GM21360 (cell line): ENCODE measurements at regions not wholly inside any gene's neighbourhood (a gene's known extent, or its start where the extent isn't known, plus 50 kb on each side); places are given as distances from the start of the nearest gene placed in this dataset.
"Not testable (repeated sequence)": the region's sequence is repeated elsewhere in the genome, so short reads cannot be mapped to it uniquely, and the experiment has no call there.

Experiments
- ATAC-seq: cut with Tn5 transposase; IDR thresholded peaks from one replicate; pipeline ENCODE4 v1.9.1; 2021; ENCODE audit warnings: mild to moderate bottlenecking, moderate library complexity; ENCODE audit not compliant: unreplicated experiment

DNA sequence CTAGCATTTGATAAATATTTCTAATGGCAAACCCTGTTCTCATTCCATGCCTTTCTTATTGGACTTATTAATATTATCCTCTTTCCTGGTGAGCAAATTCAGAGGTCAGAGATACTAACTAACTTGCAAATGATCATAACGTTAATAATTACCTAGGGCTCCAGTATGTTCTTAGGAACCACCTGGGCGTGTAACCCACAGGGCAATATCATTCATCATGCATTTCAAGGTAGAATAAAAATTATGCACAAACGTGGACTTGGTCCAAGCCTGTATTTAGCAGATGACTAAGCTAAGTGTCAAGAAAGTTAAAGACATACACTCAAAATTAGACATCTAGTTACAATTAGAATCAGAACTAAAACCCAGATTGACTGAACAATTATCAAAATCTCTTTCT is 850.1 kb downstream of the TRIML1 start:
- ATAC-seq, result no peak

DNA sequence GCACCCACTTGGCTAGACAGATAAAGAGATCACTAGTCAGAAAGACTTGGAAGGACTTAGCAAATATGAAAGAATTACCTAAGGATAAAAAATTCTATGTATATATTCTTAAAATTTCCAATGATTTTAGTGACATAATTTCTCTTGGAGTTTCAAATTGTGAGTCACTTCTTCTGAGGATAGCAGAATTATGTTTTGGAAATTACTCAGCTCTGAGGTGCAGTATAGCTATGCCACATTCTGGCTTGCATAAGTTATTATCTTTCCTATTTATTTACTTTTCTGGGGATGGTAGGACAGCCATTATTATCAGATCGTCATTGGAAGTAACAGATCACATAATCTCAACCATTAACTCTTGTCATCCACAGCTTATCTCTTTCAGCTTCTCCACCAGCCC is 853.5 kb downstream of the TRIML1 start:
- ATAC-seq, result no peak

DNA sequence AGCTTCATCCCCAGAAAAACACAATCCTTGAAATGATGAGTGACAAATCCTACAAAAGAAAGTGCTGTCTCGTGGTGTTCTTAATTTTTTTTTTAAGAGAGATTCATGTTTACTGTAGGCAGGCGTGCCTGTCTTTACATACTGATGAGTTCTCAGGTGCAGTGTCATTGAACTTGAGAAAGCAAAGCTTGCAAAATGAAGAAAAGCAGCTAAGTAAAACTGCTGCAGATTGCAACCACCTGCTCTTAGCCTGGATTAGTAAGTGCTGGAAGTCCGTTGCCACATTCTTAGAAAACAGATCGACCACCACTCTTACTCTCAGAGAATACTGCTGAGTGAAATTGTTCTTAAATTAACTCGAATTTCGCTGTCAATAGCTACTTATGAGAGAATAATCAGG is 854.6 kb downstream of the TRIML1 start:
- ATAC-seq, result no peak

GRCh38 chr4:189001283-189001970 is 862.2 kb downstream of the TRIML1 start:
- ATAC-seq, result no peak

DNA sequence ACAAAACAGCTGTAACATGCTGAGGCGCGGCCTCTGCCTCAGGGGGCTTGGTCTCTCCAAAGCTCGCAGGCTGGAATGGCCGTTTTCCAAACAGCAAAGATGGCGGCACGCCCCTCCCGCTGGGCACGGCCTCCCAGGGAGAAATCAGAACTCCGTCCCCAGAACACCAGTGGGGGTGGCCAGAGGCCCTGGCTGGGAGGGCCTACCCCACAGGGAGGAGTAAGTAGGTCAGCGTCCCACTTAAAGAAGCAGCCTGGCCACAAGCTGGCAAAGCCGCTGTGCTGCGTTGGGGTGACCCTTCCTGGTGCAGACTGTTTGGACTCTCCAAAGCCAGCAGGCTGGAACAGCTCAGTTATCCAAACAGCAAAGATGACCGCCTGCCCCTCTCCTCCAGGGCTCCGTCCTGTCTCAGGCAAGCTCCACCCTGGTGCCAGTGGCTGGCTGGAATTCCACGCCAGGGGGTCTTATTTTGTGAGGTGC is 862.8 kb downstream of the TRIML1 start:
- ATAC-seq, result no peak

- ATAC-seq, result no peak
These were observed 863.2 kb downstream of the TRIML1 start for GRCh38 chr4:189002475-189002874.

GRCh38 chr4:189010452-189011217 is 871.4 kb downstream of the TRIML1 start:
- not testable (repeated sequence) for ATAC-seq

GRCh38 chr4:189021831-189022230 is 882.6 kb downstream of the TRIML1 start:
- ATAC-seq, result no peak

DNA sequence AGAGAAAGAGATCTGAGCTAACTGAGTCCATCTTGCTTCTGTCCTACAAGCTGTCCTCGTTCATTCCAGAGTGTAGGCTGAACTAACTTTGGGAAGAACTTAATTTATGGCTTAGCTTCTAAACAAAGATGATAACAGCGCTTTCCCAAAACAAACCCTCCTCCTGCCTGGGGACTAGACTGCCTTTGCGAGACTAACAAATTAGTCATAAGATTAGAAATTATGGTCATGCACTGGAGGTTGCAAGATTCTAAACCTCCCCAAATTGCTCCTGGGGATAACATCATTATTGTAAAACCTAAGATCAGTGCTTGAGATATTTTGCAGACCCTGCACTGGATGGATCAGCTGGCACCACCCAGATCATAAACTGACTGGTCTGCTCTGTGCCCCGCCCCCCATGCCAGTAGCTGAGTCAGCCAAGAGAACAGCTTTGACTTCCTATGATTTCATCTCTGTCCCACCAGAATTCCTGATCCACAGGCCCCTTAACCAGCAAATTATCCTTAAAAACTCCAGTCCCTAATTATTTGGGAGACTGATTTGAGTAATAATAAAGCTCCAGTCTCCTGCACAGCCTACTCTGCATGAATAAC is 883.3 kb downstream of the TRIML1 start:
- no peak for ATAC-seq

GRCh38 chr4:189029976-189030504 is 890.8 kb downstream of the TRIML1 start:
- no peak for ATAC-seq

DNA sequence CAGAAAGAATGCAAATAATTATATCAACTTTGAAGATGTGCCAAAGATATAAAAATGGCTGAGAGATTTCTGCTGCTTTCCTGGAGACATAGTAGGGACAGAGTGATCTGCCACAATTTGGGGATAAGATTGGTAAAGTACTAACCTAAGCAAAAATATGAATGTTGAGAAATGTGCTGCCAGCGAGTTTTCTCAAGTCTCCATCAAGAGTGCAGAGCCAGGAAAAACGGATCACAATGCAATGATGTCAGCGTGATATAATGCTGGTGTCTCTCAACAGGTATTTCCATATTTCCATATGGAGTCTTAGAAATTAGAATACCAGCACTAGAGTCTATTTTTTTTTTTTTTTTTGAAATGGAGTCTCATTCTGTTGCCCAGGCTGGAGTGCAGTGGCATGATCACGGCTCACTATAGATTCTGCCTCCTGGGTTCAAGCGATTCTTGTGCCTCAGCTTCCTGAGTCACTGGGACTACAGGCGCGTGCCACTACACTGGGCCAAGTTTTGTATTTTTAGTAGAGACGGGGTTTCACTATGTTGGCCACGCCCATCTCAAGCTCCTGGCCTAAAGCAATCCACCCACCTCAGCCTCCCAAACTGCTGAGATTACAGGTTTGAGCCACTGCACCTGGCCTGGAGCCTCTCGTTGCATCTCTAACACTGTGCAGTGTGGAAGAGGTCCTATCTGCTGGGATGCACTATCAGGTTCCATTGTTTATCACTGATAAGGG is 893.5 kb downstream of the TRIML1 start:
- no peak for ATAC-seq

DNA sequence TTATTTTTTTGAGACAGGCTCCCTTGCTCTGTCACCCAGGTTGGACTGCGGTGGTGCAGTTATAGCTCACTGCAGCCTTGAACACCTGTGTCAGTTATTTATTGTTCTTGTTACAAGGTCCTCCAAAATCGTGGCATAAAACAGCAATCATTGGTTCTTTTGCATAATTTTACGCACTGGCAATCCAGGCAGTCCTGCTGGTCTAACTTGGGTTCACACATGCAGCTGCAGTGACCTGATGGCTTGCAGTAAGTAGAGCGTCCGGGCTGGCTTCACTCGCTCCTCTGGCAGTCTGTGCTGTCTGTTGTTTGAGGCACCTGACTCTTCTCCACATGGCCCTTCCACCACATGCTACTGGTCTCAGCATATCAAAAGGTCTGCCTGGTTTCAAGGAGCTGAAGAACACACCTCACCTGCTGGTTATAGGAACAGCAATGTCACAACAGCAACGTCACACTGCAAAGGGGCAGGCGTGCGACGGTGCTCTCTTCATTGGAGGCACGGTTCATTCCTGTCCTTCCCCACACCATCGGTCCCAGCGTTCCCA is 894.6 kb downstream of the TRIML1 start:
- ATAC-seq, result no peak

- no peak for ATAC-seq
These were observed 895.9 kb downstream of the TRIML1 start for GRCh38 chr4:189035091-189035490.

DNA sequence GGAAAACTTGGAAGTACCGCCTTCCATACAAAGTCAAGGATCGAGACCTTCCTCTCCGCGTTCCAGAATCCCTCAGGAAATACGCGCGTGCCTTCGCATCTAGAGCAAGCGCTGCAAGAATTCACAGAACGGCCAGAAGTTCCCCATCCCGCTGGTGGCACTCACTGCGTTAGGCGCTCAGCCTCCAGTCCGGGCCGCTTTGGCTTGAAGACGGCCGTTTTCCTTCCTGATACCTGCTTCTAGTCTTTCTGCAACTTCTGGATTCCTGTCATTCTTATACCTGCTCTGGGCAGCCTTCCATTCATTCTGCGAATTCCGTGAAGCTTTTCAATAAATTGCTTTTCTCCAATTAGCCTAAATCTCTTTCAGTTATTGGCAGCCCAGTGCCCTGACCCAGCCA is 896.4 kb downstream of the TRIML1 start:
- ATAC-seq, result no peak

GRCh38 chr4:189036906-189037305 is 897.7 kb downstream of the TRIML1 start:
- no peak for ATAC-seq

GRCh38 chr4:189046642-189047041 is 894.0 kb upstream of the FRG1 start:
- no peak for ATAC-seq

DNA sequence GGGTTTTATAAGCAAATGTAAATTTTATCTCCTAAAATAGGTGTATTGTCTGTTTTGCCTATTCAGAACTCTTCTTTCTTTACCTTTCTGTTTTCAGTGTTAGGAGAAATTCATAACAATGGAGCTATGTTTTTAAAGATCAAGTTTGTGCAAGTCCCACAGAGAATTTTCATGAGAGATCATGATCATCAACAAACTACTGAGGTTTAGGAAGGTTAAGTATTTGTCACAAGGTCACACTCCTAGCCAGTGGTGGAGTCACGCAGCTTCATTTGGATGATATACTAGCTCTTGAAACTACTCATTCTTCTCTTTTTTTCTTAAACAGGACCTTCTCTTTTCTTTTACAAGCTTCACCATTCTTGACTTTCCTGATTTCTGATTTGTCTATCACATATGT is 892.6 kb upstream of the FRG1 start:
- ATAC-seq, result no peak

DNA sequence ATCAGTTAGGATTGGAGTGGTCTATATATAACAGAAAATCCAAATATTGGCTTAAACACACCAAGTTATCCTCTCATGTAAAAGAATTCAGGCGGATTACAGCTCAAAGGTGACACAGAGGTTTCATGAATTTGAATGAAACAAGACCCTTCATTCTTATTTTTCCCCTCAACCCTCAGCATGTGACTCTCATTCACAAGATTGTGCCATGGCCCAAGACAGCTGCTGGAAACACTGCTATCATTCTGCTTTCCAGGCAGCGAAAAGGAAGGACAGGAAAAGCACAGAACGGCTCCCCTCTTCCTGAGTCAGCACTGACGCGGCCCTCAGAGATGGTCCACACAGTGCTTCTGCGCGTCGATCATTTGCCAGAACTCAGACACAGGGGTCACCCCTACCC is 891.0 kb upstream of the FRG1 start:
- no peak for ATAC-seq

DNA sequence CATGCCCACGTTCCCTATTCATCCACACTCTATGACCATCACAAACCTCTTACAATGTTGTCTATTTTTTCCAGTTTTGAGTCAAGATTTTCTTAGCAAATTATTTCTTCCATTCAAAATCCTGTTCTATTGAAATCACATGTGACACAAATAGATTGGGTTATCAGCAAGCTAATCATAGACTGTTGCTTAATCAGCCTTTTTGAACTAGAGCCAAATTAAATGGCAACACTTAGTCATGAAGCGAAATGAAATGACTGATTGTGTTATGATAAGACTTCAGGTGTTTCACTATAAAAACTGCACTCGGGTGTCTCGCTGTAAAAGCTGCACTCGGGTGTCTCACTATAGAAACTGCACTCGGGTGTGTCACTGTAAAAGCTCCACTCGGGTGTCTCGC is 890.0 kb upstream of the FRG1 start:
- no peak for ATAC-seq

GRCh38 chr4:189053621-189054020 is 887.1 kb upstream of the FRG1 start:
- ATAC-seq, result no peak

- ATAC-seq, result no peak
These were observed 880.6 kb upstream of the FRG1 start for GRCh38 chr4:189060104-189060503.
